Prostate gland (tissue), 2 donors: ENCODE measurements at regions not wholly inside any gene's neighbourhood (a gene's known extent, or its start where the extent isn't known, plus 50 kb on each side); places are given as distances from the start of the nearest gene placed in this dataset.

Experiments
- DNase-seq: peaks from one replicate; pipeline ENCODE4 v3.0.0-alpha.2; 2019; ENCODE audit warnings: low spot score
- H3K27ac ChIP-seq, 2 donors: fragments of 200-600 bp; sonication (generic); 2 replicates each; pipeline ENCODE4 v1.5.1; 2017 to 2019
- H3K27me3 ChIP-seq: fragments of 200-600 bp; sonication (generic); replicated peaks from 2 replicates; pipeline ENCODE4 v1.5.1; 2019; ENCODE audit not compliant: insufficient read depth
- H3K36me3 ChIP-seq, 2 donors: fragments of 200-600 bp; sonication (generic); 1 replicate in 1 of 2; 2 replicates in 1 of 2; pipeline versions ENCODE4 v1.5.1 to v1.8.1; 2017 to 2019
- H3K4me1 ChIP-seq: fragments of 200-600 bp; sonication (generic); replicated peaks from 2 replicates; pipeline ENCODE4 v1.5.1; 2019
- H3K4me3 ChIP-seq, 2 donors: fragments of 200-600 bp; sonication (generic); 2 replicates each; pipeline ENCODE4 v1.5.1; 2017 to 2019
- H3K9me3 ChIP-seq: fragments of 200-600 bp; sonication (generic); 2 replicates; pipeline ENCODE4 v1.5.1; 2017
- CTCF ChIP-seq, 4 experiments: fragments of 200-600 bp in 2 of 4; fragments of 450-650 bp in 2 of 4; sonication (generic) in 2 of 4; IDR thresholded peaks; 1 replicate in 3 of 4; 2 replicates in 1 of 4; pipeline ENCODE4 v1.5.1; 2016 to 2019; ENCODE audit warnings: antibody characterized with exemption in 4 of 4, mild to moderate bottlenecking in 2 of 4, moderate library complexity in 2 of 4
- POLR2A ChIP-seq: fragments of 450-650 bp; IDR thresholded peaks from one replicate; pipeline ENCODE4 v1.6.1; 2016; ENCODE audit warnings: antibody characterized with exemption, mild to moderate bottlenecking
- POLR2AphosphoS5 ChIP-seq: sonication (generic); formaldehyde crosslinking; IDR thresholded peaks from one replicate; pipeline ENCODE4 v1.6.1; 2017; ENCODE audit warnings: antibody characterized with exemption
- WGBS: methylation state at CpG from one replicate; pipeline ENCODE4 v1.1.5; 2018; 5-methylcytosine and 5-hydroxymethylcytosine counted together
- intact Hi-C: fragments of 100-400 bp; cut with DNase I; formaldehyde crosslinking; loops from one replicate; pipeline ENCODE4 v1.14.2; 2022

GRCh38 chr7:131072505-131073091 lies 255.1 kb upstream of the MKLN1 start:
- no peaks in the 10 kb centered on the region for H3K9me3 ChIP-seq
- intact Hi-C loops, result no loop called here
- no peak overlapping the region for H3K4me3 ChIP-seq
- 70% methylated on average over 5 of the region's 5 CpGs for WGBS
- H3K4me1 ChIP-seq, result no peaks in the 10 kb centered on the region
- no peak for DNase-seq
- no peaks in the 10 kb centered on the region for H3K36me3 ChIP-seq
- peak overlapping the region in 1 of 2 donors; percentile 26 for H3K27ac ChIP-seq
- H3K27me3 ChIP-seq, result no peaks in the 10 kb centered on the region
- no peak for TF ChIP-seq POLR2A
- TF ChIP-seq POLR2AphosphoS5, result no peak
- TF ChIP-seq CTCF (IDR thresholded peaks at IDR 0.05), result no peak

GRCh38 chr7:131074043-131074442 lies 253.6 kb upstream of the MKLN1 start:
- no peaks in the 10 kb centered on the region for H3K27me3 ChIP-seq
- WGBS, result 100% methylated on average over 1 of the region's 1 CpG
- intact Hi-C loops, result no loop called here
- no peaks in the 10 kb centered on the region for H3K9me3 ChIP-seq
- no peak overlapping the region for H3K4me3 ChIP-seq
- H3K36me3 ChIP-seq, result no peaks in the 10 kb centered on the region
- TF ChIP-seq CTCF (IDR thresholded peaks at IDR 0.05), result no peak
- TF ChIP-seq POLR2AphosphoS5, result no peak
- no peaks in the 10 kb centered on the region for H3K4me1 ChIP-seq
- no peak for DNase-seq
- H3K27ac ChIP-seq, result no peak overlapping the region

- no peak for DNase-seq
- Histone ChIP-seq H3K27ac (no peak overlapping the region), H3K4me3 (no peak overlapping the region), H3K36me3 (no peaks in the 10 kb centered on the region), H3K4me1 (no peaks in the 10 kb centered on the region), H3K9me3 (no peaks in the 10 kb centered on the region), H3K27me3 (no peaks in the 10 kb centered on the region)
- intact Hi-C loops, result no loop called here
- 70% methylated on average over 4 of the region's 4 CpGs for WGBS
- no peak for TF ChIP-seq CTCF (IDR thresholded peaks at IDR 0.05)
- no peak for TF ChIP-seq POLR2AphosphoS5
- TF ChIP-seq POLR2A, result no peak
Measured at GRCh38 chr7:131074585-131074984, 253.1 kb upstream of the MKLN1 start.

GRCh38 chr7:131075406-131075805 lies 252.3 kb upstream of the MKLN1 start:
- TF ChIP-seq POLR2A, result no peak
- no peak for TF ChIP-seq POLR2AphosphoS5
- no peak for TF ChIP-seq CTCF (IDR thresholded peaks at IDR 0.05)
- 69% methylated on average over 1 of the region's 1 CpG for WGBS
- no peak for DNase-seq
- intact Hi-C loops, result no loop called here
- Histone ChIP-seq H3K4me3 (no peak overlapping the region), H3K9me3 (no peaks in the 10 kb centered on the region), H3K36me3 (no peaks in the 10 kb centered on the region), H3K4me1 (no peaks in the 10 kb centered on the region), H3K27ac (peak overlapping the region in 1 of 2 donors; percentile 16), H3K27me3 (no peaks in the 10 kb centered on the region)

- intact Hi-C loops, result no loop called here
- WGBS, result 42% methylated on average over 3 of the region's 3 CpGs
- Histone ChIP-seq H3K4me3 (no peak overlapping the region), H3K27me3 (no peaks in the 10 kb centered on the region), H3K27ac (peak overlapping the region in 1 of 2 donors; percentile 16), H3K9me3 (no peaks in the 10 kb centered on the region), H3K36me3 (no peaks in the 10 kb centered on the region), H3K4me1 (no peaks in the 10 kb centered on the region)
- DNase-seq, result no peak
- TF ChIP-seq POLR2A (no peak), POLR2AphosphoS5 (no peak), CTCF (IDR thresholded peaks at IDR 0.05) (no peak)
Measured at GRCh38 chr7:131076032-131076431, 251.6 kb upstream of the MKLN1 start.
